ENCODE measurements at regions not wholly inside any gene's neighbourhood (a gene's known extent, or its start where the extent isn't known, plus 50 kb on each side); places are given as distances from the start of the nearest gene placed in this dataset.

GRCh38 chr7:98483276-98483963, 82.5 kb upstream of the BAIAP2L1 start:
- DNase-seq (ENCODE audit: low read depth in 2 of 2): no peak
- Histone ChIP-seq H3K4me3 (replicated peaks in 1 of 4; ENCODE audit: control extremely low read depth in 1 of 4, insufficient read depth in 1 of 4, low read depth in 3 of 4, low read length in 4 of 4) (no peak overlapping the region), H3K36me3 (ENCODE audit: control insufficient read depth, insufficient read depth, low read length) (no peaks in the 10 kb centered on the region), H3K27me3 (ENCODE audit: control insufficient read depth, insufficient read depth, low read length) (no peaks in the 10 kb centered on the region), H3K9ac (ENCODE audit: insufficient read depth, low read length) (no peak overlapping the region), H3K9me3 (ENCODE audit: control insufficient read depth, insufficient read depth, low read depth, low read length) (no peaks in the 10 kb centered on the region), H4K20me1 (ENCODE audit: control insufficient read depth, extremely low read depth, insufficient read depth, low read length) (no peaks in the 10 kb centered on the region), H3K79me2 (ENCODE audit: control insufficient read depth, insufficient read depth, low read length) (no peaks in the 10 kb centered on the region), H3K4me1 (ENCODE audit: control insufficient read depth, extremely low read depth, insufficient read depth, low read length) (no peaks in the 10 kb centered on the region), H3K27ac (ENCODE audit: insufficient read depth, low read length) (no peak overlapping the region), H3K4me2 (ENCODE audit: extremely low read depth, insufficient read depth, low read length) (no peak overlapping the region), H2AFZ (ENCODE audit: low read length) (no peak overlapping the region)
- no peak for TF ChIP-seq EZH2 (IDR thresholded peaks at IDR 0.05; ENCODE audit: low read length, missing control alignments)
- TF ChIP-seq CTCF (conservative IDR thresholded peaks at IDR 0.05 in 1 of 2, IDR thresholded peaks at IDR 0.05 in 1 of 2; ENCODE audit: low read depth in 1 of 2, low read length in 2 of 2): no peak

GRCh38 chr7:98479318-98479717, 78.4 kb upstream of the BAIAP2L1 start:
- H2AFZ ChIP-seq (ENCODE audit: low read length): no peak overlapping the region
- H3K4me2 ChIP-seq (ENCODE audit: extremely low read depth, insufficient read depth, low read length): no peak overlapping the region
- no peak overlapping the region for H3K27ac ChIP-seq (ENCODE audit: insufficient read depth, low read length)
- H3K4me1 ChIP-seq (ENCODE audit: control insufficient read depth, extremely low read depth, insufficient read depth, low read length): no peaks in the 10 kb centered on the region
- H3K27me3 ChIP-seq (ENCODE audit: control insufficient read depth, insufficient read depth, low read length): no peaks in the 10 kb centered on the region
- no peaks in the 10 kb centered on the region for H3K9me3 ChIP-seq (ENCODE audit: control insufficient read depth, insufficient read depth, low read depth, low read length)
- no peaks in the 10 kb centered on the region for H4K20me1 ChIP-seq (ENCODE audit: control insufficient read depth, extremely low read depth, insufficient read depth, low read length)
- H3K9ac ChIP-seq (ENCODE audit: insufficient read depth, low read length): no peak overlapping the region
- DNase-seq (ENCODE audit: low read depth in 2 of 2): no peak
- H3K36me3 ChIP-seq (ENCODE audit: control insufficient read depth, insufficient read depth, low read length): no peaks in the 10 kb centered on the region
- H3K79me2 ChIP-seq (ENCODE audit: control insufficient read depth, insufficient read depth, low read length): no peaks in the 10 kb centered on the region
- H3K4me3 ChIP-seq (replicated peaks in 1 of 4; ENCODE audit: control extremely low read depth in 1 of 4, insufficient read depth in 1 of 4, low read depth in 3 of 4, low read length in 4 of 4): no peak overlapping the region
- TF ChIP-seq CTCF (conservative IDR thresholded peaks at IDR 0.05 in 1 of 2, IDR thresholded peaks at IDR 0.05 in 1 of 2; ENCODE audit: low read depth in 1 of 2, low read length in 2 of 2) (no peak), EZH2 (IDR thresholded peaks at IDR 0.05; ENCODE audit: low read length, missing control alignments) (no peak)

- H3K27me3 ChIP-seq (ENCODE audit: control insufficient read depth, insufficient read depth, low read length): no peaks in the 10 kb centered on the region
- no peaks in the 10 kb centered on the region for H3K4me1 ChIP-seq (ENCODE audit: control insufficient read depth, extremely low read depth, insufficient read depth, low read length)
- H3K36me3 ChIP-seq (ENCODE audit: control insufficient read depth, insufficient read depth, low read length): no peaks in the 10 kb centered on the region
- no peak overlapping the region for H3K27ac ChIP-seq (ENCODE audit: insufficient read depth, low read length)
- no peaks in the 10 kb centered on the region for H4K20me1 ChIP-seq (ENCODE audit: control insufficient read depth, extremely low read depth, insufficient read depth, low read length)
- no peaks in the 10 kb centered on the region for H3K9me3 ChIP-seq (ENCODE audit: control insufficient read depth, insufficient read depth, low read depth, low read length)
- no peak overlapping the region for H3K4me2 ChIP-seq (ENCODE audit: extremely low read depth, insufficient read depth, low read length)
- no peak for TF ChIP-seq EZH2 (IDR thresholded peaks at IDR 0.05; ENCODE audit: low read length, missing control alignments)
- no peak for TF ChIP-seq CTCF (conservative IDR thresholded peaks at IDR 0.05 in 1 of 2, IDR thresholded peaks at IDR 0.05 in 1 of 2; ENCODE audit: low read depth in 1 of 2, low read length in 2 of 2)
- no peaks in the 10 kb centered on the region for H3K79me2 ChIP-seq (ENCODE audit: control insufficient read depth, insufficient read depth, low read length)
- no peak for DNase-seq (ENCODE audit: low read depth in 2 of 2)
- no peak overlapping the region for H3K4me3 ChIP-seq (replicated peaks in 1 of 4; ENCODE audit: control extremely low read depth in 1 of 4, insufficient read depth in 1 of 4, low read depth in 3 of 4, low read length in 4 of 4)
- no peak overlapping the region for H2AFZ ChIP-seq (ENCODE audit: low read length)
- H3K9ac ChIP-seq (ENCODE audit: insufficient read depth, low read length): no peak overlapping the region
Observed at GRCh38 chr7:98475352-98475751, 74.5 kb upstream of the BAIAP2L1 start.

Data from fibroblast of lung (primary cell).